GM18520 (cell line): ENCODE measurements at regions not wholly inside any gene's neighbourhood (a gene's known extent, or its start where the extent isn't known, plus 50 kb on each side); places are given as distances from the start of the nearest gene placed in this dataset.
A peak's percentile ranks its signal among the peaks of the same experiment; 100 is the strongest.
"Not testable (repeated sequence)": the region's sequence is repeated elsewhere in the genome, so short reads cannot be mapped to it uniquely, and the experiment has no call there.

Experiments
- ATAC-seq: cut with Tn5 transposase; IDR thresholded peaks from one replicate; pipeline ENCODE4 v1.9.1; 2021; ENCODE audit not compliant: unreplicated experiment

DNA sequence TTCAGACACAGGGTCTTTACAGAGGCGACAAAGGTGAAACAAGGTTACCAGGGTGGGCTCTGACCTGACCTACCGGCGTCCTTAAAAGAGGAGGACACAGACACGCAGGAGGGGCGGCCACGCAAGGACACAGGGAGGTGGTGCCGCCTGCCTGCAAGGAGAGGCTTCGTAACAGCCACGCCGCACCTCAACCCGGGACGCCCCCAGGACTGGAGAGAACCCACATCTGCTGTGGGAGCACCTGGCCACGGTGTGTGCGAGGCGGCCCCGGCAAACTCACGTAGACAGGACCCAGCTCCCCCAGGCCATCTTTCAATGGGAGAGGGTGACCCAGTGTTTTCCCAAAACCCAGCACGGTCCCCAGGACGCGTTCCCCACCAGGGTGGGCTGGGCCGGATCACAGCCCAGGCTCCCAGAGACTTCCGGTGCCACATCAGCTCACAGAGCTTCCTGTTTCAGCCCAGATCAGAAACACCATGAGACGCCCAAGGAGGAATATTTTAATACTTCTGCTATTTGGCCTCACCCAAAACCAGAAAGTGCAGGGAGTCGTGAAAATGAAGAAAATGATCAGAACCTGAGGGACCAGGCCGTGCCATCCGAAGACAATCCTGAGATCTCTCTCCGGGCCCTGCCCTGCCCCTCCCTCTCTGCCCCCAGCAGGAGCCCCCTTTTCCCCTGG lies 5417.4 kb upstream of the TPTE start:
- not testable (repeated sequence) for ATAC-seq

- ATAC-seq, result not testable (repeated sequence)
Observed at GRCh38 chr21:5104562-5104928, 5416.8 kb upstream of the TPTE start.

GRCh38 chr21:5105939-5106708 lies 5415.3 kb upstream of the TPTE start:
- peak; percentile 51 for ATAC-seq

GRCh38 chr21:5106767-5107464 lies 5414.5 kb upstream of the TPTE start:
- ATAC-seq, result peak; percentile 6

GRCh38 chr21:5107637-5108036 lies 5413.7 kb upstream of the TPTE start:
- not testable (repeated sequence) for ATAC-seq

- ATAC-seq, result not testable (repeated sequence)
Observed at GRCh38 chr21:5108048-5108775, 5413.2 kb upstream of the TPTE start.

DNA sequence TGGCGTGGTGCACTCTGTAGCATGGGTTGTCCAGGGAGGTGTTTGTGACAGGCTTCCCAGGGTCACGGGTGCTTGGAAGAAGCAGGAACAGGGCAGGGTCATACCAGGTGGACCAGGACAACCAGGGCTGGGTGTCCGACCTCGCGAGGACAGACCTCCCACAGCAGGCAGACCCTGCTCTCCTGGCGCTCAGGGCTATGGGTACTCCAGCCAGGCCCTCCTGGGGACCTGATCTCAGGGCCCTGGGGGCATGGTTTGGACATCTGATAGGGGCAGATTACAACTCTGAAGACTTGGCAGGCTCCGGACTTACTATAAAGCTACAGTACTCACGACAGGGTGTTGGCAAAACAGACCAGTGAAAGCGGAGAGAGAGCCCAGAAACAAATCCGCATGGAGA lies 5410.2 kb upstream of the TPTE start:
- ATAC-seq, result not testable (repeated sequence)

DNA sequence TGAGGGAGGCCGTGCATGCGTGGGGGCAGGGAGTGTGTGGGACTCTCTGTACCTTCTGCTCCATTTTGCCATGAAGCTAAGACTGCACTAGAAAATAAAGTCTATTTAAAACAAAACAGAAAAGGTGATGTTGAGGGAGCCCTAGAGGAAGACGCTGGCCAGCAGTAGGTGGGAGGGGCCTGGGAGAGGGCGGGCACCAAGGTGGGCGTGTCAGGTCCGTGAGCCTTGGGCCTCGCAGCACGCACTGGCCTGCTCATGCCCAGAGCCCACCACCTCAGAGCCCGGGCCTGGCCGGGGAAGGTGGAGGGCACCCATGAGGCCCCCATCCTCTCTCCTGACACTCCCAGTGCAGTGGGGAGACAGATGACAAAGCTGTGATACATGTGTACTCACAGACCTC lies 5408.3 kb upstream of the TPTE start:
- ATAC-seq, result not testable (repeated sequence)

- ATAC-seq, result not testable (repeated sequence)
Observed at GRCh38 chr21:5114468-5114867, 5406.9 kb upstream of the TPTE start.

GRCh38 chr21:5114893-5115645 lies 5406.3 kb upstream of the TPTE start:
- ATAC-seq, result not testable (repeated sequence)

DNA sequence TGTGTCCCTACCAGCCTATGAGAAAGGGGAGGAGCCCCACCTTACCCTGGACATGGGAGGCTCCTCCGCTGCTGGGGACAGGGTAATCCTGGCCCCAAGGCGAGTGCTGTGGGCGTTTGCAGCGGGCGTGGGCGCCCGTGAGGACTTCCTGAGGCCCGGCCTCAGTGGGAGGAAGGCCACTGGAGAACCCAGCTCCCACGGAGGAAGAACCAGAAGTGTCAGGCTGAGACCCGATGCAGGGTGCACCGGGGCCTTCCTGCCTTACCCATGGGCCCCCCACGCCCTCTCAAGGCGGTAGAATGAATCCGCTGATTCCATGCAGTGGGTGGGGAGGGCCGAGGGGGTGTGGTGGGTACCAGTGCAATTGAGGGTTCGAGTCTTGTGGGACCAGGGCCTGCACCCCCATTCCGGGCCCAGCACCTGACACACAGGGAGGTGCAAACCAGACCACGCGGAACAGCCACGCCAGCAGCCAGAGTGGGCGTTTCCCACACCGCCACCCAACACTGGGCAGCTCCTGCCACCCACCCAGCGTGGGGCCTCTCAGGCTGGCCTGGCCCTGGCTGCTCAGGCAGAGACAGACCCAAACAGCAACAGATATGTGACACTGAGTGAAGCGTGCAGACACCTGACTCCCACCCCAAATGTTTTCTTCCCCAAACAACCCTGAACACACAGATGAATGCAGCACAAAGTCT lies 5405.6 kb upstream of the TPTE start:
- not testable (repeated sequence) for ATAC-seq

DNA sequence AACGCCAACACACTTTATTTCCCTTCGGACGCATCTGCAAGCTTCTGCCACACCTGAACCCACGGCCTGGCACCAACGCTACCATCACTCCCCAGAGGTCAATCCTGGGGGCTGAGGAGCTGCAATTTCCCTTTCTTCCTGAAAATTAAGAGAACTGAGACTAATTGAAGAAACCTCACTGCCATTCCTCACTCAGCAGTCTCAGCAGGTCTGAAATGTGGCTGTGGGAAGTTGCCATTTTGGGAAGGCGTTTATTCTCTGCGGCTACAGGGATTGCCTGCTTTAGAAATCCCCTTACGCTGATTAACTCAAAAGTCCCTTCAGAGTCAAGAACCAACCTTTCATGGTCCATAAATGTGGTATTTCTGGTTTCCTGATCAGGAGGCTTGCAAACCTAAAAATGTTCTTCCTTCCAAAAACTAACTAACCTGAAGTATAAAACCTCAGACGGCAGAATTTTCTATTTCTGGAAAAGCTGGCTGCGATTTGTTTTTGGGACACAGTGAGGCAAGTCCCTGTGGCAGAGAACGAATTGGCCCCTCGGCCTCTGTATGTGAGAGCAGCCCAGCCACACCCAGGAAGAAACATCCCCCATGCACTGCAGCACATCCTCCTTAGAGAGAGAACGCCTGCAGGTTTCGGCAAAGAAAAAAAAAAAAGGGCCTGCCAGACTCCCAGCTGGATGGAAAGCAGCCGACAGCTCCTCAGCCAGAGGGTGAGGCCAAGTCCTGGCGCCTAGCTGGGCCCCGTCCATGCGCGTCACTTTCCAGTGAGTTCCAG lies 5404.8 kb upstream of the TPTE start:
- ATAC-seq, result not testable (repeated sequence)

DNA sequence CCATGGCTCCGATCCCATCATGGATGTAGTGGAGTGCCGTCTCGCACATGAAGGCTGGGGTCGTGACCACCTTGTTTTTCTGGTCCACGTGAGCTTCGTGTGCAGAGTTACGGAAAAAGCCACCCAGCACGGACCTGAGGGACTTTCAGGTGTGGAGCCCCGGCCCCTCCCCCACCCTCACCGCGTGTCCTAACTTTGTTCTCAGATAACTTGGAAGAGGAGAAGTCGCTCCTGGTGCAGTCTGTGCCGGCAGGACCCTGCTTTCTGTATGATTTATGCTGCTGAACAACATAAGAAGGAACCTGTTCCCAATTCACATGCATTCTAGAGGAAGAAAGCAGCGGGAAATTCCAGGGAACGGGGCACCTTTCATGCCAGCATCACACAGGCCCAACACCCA lies 5404.2 kb upstream of the TPTE start:
- not testable (repeated sequence) for ATAC-seq

DNA sequence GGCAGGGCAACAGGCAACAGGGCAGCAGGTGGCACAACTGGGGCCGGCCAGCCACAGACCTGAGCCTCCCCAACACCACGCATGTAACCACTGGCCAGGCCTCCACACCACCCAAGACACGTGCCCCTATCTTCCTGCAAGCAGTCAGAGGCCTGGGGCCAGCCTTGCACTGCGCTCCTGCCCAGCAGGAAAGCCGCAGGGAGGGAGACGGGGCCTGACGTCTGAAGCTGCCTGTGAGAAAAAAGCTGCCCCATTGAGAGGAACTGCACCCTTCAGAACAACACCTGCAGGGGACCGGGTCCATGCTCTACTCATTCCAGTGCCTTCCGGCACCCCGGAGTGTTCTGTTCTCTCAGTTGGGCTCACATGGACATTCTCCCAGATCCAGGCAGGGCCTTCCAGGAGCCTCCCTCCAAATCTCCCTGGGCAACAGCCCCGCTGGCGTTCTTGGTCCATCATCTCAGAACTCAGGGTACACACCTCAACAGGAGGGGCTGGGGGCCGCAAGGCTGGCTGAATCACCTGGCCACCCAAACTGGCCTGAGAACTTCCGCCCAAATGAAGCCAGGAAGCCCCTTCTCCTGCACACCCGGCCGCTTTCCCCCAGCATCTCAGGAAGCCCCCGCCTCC lies 5403.6 kb upstream of the TPTE start:
- not testable (repeated sequence) for ATAC-seq

- not testable (repeated sequence) for ATAC-seq
Observed at GRCh38 chr21:5118296-5118679, 5403.1 kb upstream of the TPTE start.

DNA sequence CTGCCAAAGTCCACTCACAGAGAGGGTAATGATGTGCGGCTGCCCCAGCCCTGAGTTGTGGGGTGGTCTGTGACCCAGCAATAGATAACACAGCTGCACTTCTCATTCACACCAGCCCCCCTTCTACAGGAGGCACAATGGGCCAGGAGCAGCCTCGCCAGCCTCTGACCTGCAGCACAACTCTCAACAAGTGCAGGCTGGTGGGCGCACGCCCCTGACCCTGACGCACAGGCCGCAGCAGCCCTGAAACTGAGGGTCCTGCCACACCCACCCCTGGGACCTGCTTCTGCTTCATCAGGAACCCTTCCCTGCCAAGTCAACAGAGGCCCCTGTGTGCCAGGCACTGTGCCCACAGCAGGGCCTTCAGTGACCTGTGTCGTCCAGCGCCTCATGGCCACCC lies 5402.2 kb upstream of the TPTE start:
- not testable (repeated sequence) for ATAC-seq

DNA sequence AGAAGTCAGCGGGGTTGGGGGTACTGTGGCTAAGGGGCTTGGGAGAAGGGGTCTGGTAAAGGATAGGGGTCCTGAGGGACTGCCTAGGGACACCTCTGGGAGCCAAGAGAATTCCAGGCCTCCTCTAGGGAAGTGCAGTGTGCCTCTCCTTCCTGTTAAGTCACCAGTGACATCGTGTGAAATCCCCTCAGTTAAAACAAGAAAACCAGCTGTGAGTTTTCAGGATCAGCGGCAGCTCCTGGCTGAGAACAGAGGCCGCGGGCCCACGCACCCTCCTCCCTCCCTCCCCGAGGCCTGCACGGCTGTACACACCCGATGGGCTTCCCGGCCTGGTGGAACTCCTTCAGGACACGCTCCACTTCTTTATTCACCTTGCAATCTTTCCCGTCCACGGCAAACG lies 5400.0 kb upstream of the TPTE start:
- ATAC-seq, result not testable (repeated sequence)

GRCh38 chr21:5121849-5122248 lies 5399.5 kb upstream of the TPTE start:
- not testable (repeated sequence) for ATAC-seq

DNA sequence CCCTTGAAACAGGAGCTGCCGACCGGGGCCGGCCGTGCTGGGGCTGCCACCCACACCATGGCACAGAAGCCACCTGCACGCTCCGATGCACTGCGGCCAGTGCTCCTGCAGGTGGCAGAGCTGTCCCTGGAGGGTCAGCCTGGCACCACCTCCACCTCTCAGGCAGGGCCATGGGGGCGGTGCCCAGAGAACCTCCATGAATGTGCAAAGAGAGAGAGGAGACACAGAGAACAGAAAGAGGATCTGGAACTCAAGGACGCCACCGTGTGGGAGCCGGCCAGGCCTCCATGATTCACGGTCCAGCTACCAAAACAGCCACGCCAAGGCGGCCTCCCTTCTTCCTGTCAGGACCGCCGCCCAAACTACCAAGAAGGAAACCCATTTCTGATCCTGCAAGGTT lies 5397.7 kb upstream of the TPTE start:
- peak; percentile 52 for ATAC-seq
